HCT116 (cell line): ENCODE measurements at regions not wholly inside any gene's neighbourhood (a gene's known extent, or its start where the extent isn't known, plus 50 kb on each side); places are given as distances from the start of the nearest gene placed in this dataset.
"Not testable (repeated sequence)": the region's sequence is repeated elsewhere in the genome, so short reads cannot be mapped to it uniquely, and the experiment has no call there.

Experiments used
- ATAC-seq: fragments of 200-7000 bp; cut with Tn5 transposase; 2 replicates; pipeline ENCODE4 v1.9.1; 2020; ENCODE audit warnings: mild to moderate bottlenecking, moderate library complexity
- BruUV-seq: library from RNA; stranded (reverse); fragments of 400-500 nt; replicated peaks from 2 replicates; lab custom pipeline; 2021; lab: Mats Ljungman, UMichigan
- CTCF ChIA-PET: fragments of 300-600 bp; sonication (Branson Sonifier 250); formaldehyde crosslinking; loops from one replicate; lab custom pipeline; 2021; ENCODE audit warnings: antibody characterized with exemption; lab: Charles Lee
- POLR2A ChIA-PET: fragments of 300-600, 350-600 bp; sonication (Branson Sonifier 250); formaldehyde crosslinking; loops from one replicate; lab custom pipeline; 2021; ENCODE audit warnings: antibody characterized with exemption; lab: Charles Lee
- RAD21 ChIA-PET, 2 experiments: fragments of 300-600 bp; sonication (Branson Sonifier 250); formaldehyde crosslinking; loops; one replicate each; lab custom pipeline; 2023; ENCODE audit warnings: low total read pairs in 2 of 2; ENCODE audit not compliant: uncharacterized antibody in 2 of 2, unreplicated experiment in 2 of 2, low non-redundant PET in 1 of 2; lab: Charles Lee
- DNase-seq: peaks from one replicate; pipeline ENCODE4 v3.0.0-alpha.2; 2010; ENCODE audit warnings: low read depth, low spot score
- H2AFZ ChIP-seq: fragments of 200-600 bp; shearing (Covaris generic), sonication (generic); 2 replicates; pipeline ENCODE4 v1.6.1; 2017; ENCODE audit warnings: low read depth, mixed run types, mixed read lengths, antibody characterized with exemption, low read length; ENCODE audit not compliant: poor library complexity, severe bottlenecking
- H3K27ac ChIP-seq: 2 replicates; pipeline ENCODE4 v1.5.1; 2012; ENCODE audit warnings: low read depth, low read length
- H3K27me3 ChIP-seq: fragments of 200-600 bp; sonication (generic); 2 replicates; pipeline ENCODE4 v1.6.1; 2016; ENCODE audit warnings: mixed run types, low read length, mixed read lengths; ENCODE audit not compliant: insufficient read depth
- H3K36me3 ChIP-seq, 2 experiments: fragments of 200-500 bp in 1 of 2; fragments of 200-600 bp in 1 of 2; sonication (Bioruptor generic) in 1 of 2; sonication (generic) in 1 of 2; 2 replicates each; pipeline versions ENCODE4 v1.5.1 to v1.6.1; 2014 to 2016; ENCODE audit warnings: low read length in 2 of 2, inconsistent platforms in 1 of 2, mixed read lengths in 1 of 2, mixed run types in 1 of 2; ENCODE audit not compliant: insufficient read depth in 2 of 2, control insufficient read depth in 1 of 2
- H3K4me1 ChIP-seq, 2 experiments: fragments of 200-600 bp in 1 of 2; sonication (generic) in 1 of 2; 2 replicates each; pipeline versions ENCODE4 v1.5.1 to v1.6.1; 2012 to 2017; ENCODE audit warnings: low read length in 2 of 2, inconsistent platforms in 1 of 2, mild to moderate bottlenecking in 1 of 2, mixed read lengths in 1 of 2, mixed run types in 1 of 2, moderate library complexity in 1 of 2; ENCODE audit not compliant: insufficient read depth in 2 of 2, control insufficient read depth in 1 of 2
- H3K4me2 ChIP-seq: fragments of 200-600 bp; sonication (generic); 2 replicates; pipeline ENCODE4 v1.6.1; 2017; ENCODE audit warnings: mixed run types, low read length, mixed read lengths
- H3K4me3 ChIP-seq, 2 experiments: fragments of 200-600 bp in 1 of 2; sonication (generic) in 1 of 2; replicated peaks in 1 of 2; 2 replicates each; pipeline ENCODE4 v1.5.1; 2011 to 2016; ENCODE audit warnings: low read length in 2 of 2, control low read depth in 1 of 2, low read depth in 1 of 2, mild to moderate bottlenecking in 1 of 2, mixed read lengths in 1 of 2, mixed run types in 1 of 2
- H3K79me2 ChIP-seq: fragments of 200-600 bp; sonication (generic); 2 replicates; pipeline ENCODE4 v1.6.1; 2017; ENCODE audit warnings: mild to moderate bottlenecking, mixed run types, low read length, moderate library complexity, mixed read lengths; ENCODE audit not compliant: insufficient read depth
- H3K9ac ChIP-seq: fragments of 200-600 bp; sonication (generic); 2 replicates; pipeline ENCODE4 v1.6.1; 2016; ENCODE audit warnings: low read length, mixed read lengths
- H3K9me2 ChIP-seq: fragments of 200-600 bp; sonication (generic), shearing (Covaris generic); 2 replicates; pipeline ENCODE4 v1.6.1; 2017; ENCODE audit warnings: mixed run types, mild to moderate bottlenecking, moderate library complexity; ENCODE audit not compliant: insufficient read depth
- H3K9me3 ChIP-seq, 2 experiments: fragments of 200-500 bp in 1 of 2; fragments of 200-600 bp in 1 of 2; sonication (Bioruptor generic) in 1 of 2; sonication (generic) in 1 of 2; 2 replicates each; pipeline ENCODE4 v1.6.1; 2014 to 2017; ENCODE audit warnings: low read length in 2 of 2, mixed read lengths in 2 of 2, inconsistent platforms in 1 of 2, low read depth in 1 of 2, mild to moderate bottlenecking in 1 of 2, mixed run types in 1 of 2, moderate library complexity in 1 of 2; ENCODE audit not compliant: control insufficient read depth in 1 of 2, insufficient read depth in 1 of 2
- H4K20me1 ChIP-seq: fragments of 200-600 bp; sonication (generic), shearing (Covaris generic); 2 replicates; pipeline ENCODE4 v1.6.1; 2017; ENCODE audit warnings: mixed run types, mild to moderate bottlenecking, moderate library complexity; ENCODE audit not compliant: insufficient read depth
- CBX3 ChIP-seq: IDR thresholded peaks from 2 replicates; pipeline ENCODE4 v1.6.1; 2012; ENCODE audit warnings: low read depth
- EGR1 ChIP-seq: IDR thresholded peaks from 2 replicates; pipeline ENCODE4 v1.6.1; 2012; ENCODE audit warnings: low read depth
- ELF1 ChIP-seq: IDR thresholded peaks from 2 replicates; pipeline ENCODE4 v1.6.1; 2012; ENCODE audit warnings: low read depth, borderline replicate concordance
- FOSL1 ChIP-seq: IDR thresholded peaks from 2 replicates; pipeline ENCODE4 v1.6.1; 2012; ENCODE audit warnings: low read depth
- POLR2A ChIP-seq: IDR thresholded peaks from 2 replicates; pipeline ENCODE4 v1.7.0; 2011; ENCODE audit warnings: borderline replicate concordance; ENCODE audit not compliant: insufficient read depth, insufficient read length; ENCODE audit errors: extremely low read depth
- RAD21 ChIP-seq: IDR thresholded peaks from 2 replicates; pipeline ENCODE4 v1.6.1; 2012; ENCODE audit warnings: low read depth, mild to moderate bottlenecking
- SP1 ChIP-seq: IDR thresholded peaks from 2 replicates; pipeline ENCODE4 v1.6.1; 2012; ENCODE audit warnings: low read depth
- YY1 ChIP-seq: IDR thresholded peaks from 2 replicates; pipeline ENCODE4 v1.6.1; 2011; ENCODE audit warnings: low read length, low read depth, moderate library complexity, mild to moderate bottlenecking; ENCODE audit not compliant: insufficient replicate concordance; ENCODE audit errors: extremely low read depth
- ZFX ChIP-seq: fragments of 450-650 bp; IDR thresholded peaks from 2 replicates; pipeline ENCODE4 v1.6.1; 2017
- intact Hi-C: fragments of 100-400 bp; cut with micrococcal nuclease; formaldehyde crosslinking; loops from 2 replicates; pipeline ENCODE4 v1.10.0; 2022
- TF ChIP-seq, protein P1 (sequence below): IDR thresholded peaks from 2 replicates; pipeline ENCODE4 v1.6.1; 2012

DNA sequence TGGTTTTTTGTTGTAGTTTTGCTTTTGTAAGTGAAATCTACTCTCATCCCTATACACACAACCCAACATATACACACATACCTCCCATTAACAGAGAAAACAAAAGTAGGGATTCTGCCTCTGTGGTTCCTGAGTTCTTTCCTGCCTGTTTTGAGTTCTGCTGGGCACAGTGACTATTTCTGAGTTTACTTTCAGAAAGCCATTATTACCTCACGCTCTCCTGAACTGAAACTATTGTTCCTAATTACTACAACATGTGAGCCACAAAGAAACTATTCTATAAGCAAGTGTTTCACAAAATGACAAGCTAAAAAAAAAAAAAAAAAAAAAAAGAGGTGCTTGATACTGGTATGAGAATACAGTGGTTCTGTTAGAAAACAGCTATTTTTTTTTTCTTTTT, 110.9 kb downstream of the ALG10B start:
- H3K27me3 ChIP-seq = no peaks in the 10 kb centered on the region
- H3K4me2 ChIP-seq = no peak overlapping the region
- H3K27ac ChIP-seq = no peak overlapping the region
- DNase-seq (no peak), ATAC-seq (no peak)
- no peaks in the 10 kb centered on the region for H3K4me1 ChIP-seq
- CTCF ChIA-PET = no interaction called here
- H3K9me2 ChIP-seq = no peaks in the 10 kb centered on the region
- H2AFZ ChIP-seq = no peak overlapping the region
- H4K20me1 ChIP-seq = no peaks in the 10 kb centered on the region
- no peak overlapping the region for H3K9ac ChIP-seq
- H3K9me3 ChIP-seq = no peaks in the 10 kb centered on the region
- no peaks in the 10 kb centered on the region for H3K79me2 ChIP-seq
- intact Hi-C loops = no loop called here
- H3K36me3 ChIP-seq = no peaks in the 10 kb centered on the region
- RAD21 ChIA-PET = no interaction called here
- POLR2A ChIA-PET = no interaction called here
- H3K4me3 ChIP-seq = no peak overlapping the region
- no TSS peak for BruUV-seq
- TF ChIP-seq CBX3 = no peak
- no peak for TF ChIP-seq YY1
- no peak for TF ChIP-seq SP1
- TF ChIP-seq, protein P1, sequence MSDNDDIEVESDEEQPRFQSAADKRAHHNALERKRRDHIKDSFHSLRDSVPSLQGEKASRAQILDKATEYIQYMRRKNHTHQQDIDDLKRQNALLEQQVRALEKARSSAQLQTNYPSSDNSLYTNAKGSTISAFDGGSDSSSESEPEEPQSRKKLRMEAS = no peak
- TF ChIP-seq ZFX = no peak
- TF ChIP-seq EGR1 = no peak
- no peak for TF ChIP-seq RAD21
- TF ChIP-seq POLR2A = no peak
- no peak for TF ChIP-seq ELF1

DNA sequence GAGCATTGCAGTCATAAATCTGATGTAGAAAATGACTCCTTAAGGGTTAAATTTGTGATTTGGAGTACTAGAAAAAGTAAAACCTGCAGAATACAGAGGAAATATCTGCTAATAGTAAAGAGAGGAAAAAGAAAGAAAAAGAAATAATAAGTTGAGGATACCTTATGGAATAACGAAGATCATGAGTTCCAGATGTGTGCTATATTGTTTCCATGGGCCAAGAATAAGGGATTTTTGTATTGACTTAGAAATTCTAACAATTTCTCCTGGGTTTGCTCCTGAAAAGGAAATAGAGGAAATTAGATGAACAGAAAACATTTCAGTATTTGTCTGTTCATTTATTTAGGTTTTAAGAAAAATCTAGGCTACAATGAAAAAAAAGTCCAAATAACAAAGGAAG, 115.3 kb downstream of the ALG10B start:
- Histone ChIP-seq H3K4me1 (no peaks in the 10 kb centered on the region), H3K36me3 (no peaks in the 10 kb centered on the region), H3K9me2 (no peaks in the 10 kb centered on the region), H3K4me3 (no peak overlapping the region), H3K79me2 (no peaks in the 10 kb centered on the region), H3K4me2 (no peak overlapping the region), H3K27ac (no peak overlapping the region), H2AFZ (no peak overlapping the region), H3K9me3 (no peaks in the 10 kb centered on the region), H3K27me3 (no peaks in the 10 kb centered on the region), H4K20me1 (no peaks in the 10 kb centered on the region), H3K9ac (no peak overlapping the region)
- TF ChIP-seq, protein P1 = no peak
- no peak for TF ChIP-seq ELF1
- no peak for TF ChIP-seq FOSL1
- RAD21 ChIA-PET = no interaction called here
- CTCF ChIA-PET = no interaction called here
- POLR2A ChIA-PET = no interaction called here
- DNase-seq (no peak), ATAC-seq (no peak)
- BruUV-seq = no TSS peak
- intact Hi-C loops = no loop called here

DNA sequence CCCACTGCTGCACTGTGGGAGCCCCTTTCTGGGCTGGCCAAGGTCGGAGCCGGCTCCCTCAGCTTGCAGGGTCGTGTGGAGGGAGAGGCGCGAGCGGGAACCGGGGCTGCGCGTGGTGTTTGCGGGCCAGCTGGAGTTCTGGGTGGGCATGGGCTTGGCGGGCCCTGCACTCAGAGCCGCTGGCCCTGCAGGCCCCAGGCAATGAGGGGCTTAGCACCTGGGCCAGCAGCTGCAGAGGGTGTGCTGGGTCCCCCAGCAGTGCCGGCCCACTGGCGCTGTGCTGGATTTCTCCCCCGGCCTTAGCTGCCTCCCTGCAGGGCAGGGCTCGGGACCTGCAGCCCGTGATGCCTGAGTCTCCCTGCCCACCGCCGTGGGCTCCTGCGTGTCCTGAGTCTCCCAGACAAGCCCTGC, 125.3 kb downstream of the ALG10B start:
- H3K9ac ChIP-seq, H3K4me2 ChIP-seq, H2AFZ ChIP-seq, H3K36me3 ChIP-seq, BruUV-seq, RAD21 ChIA-PET, H3K9me2 ChIP-seq, H3K4me3 ChIP-seq, H3K4me1 ChIP-seq, DNase-seq, CTCF ChIA-PET, H3K27me3 ChIP-seq, H4K20me1 ChIP-seq, H3K79me2 ChIP-seq, intact Hi-C loops, POLR2A ChIA-PET, ATAC-seq, H3K9me3 ChIP-seq, H3K27ac ChIP-seq: not testable (repeated sequence)
